ENCODE measurements at regions not wholly inside any gene's neighbourhood (a gene's known extent, or its start where the extent isn't known, plus 50 kb on each side); places are given as distances from the start of the nearest gene placed in this dataset.

- DNase-seq (ENCODE audit: low read depth in 2 of 2) = no peak
Measured at GRCh38 chr4:80145739-80146138, 51.6 kb upstream of the PRDM8 start.

DNA sequence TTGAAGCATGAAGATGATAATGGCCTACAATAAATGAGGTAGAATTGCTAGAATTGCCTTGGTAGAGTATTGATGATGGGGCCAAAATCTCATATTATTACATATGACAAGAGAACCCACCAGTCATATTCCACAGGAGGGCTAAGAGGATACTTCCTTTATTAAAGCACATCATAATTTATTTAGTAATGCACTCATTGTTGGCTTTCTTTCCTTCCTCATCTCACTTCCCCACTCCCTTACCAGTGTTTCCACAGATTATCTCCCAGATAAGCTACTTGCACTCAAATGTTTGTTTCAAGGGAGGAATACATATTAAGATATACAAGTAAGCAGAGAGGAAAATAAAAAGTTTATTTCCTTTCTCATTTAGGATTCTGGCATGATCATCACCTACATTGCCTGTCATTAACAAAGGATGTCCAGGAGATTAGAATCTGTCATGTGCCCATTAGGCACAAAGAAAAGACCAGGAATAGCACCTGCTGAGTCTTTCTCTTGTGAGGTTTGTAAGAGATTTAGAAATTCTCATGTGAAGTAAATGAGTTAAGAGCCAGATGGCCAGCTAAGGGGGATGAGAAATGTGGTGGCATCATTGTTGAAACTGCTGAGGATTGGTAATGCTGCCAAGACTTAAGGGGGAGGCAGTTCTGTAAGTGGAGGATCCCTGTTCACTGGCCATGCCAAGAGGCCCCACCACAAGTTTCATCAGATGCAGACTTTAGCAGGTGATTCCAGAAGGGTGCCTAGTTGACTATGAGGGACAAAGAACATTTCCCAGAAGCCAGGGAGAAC lies 52.4 kb upstream of the PRDM8 start:
- no peak for DNase-seq (ENCODE audit: low read depth in 2 of 2)

GRCh38 chr4:80143307-80143679 lies 54.0 kb upstream of the PRDM8 start:
- DNase-seq (ENCODE audit: low read depth in 2 of 2) = no peak

DNA sequence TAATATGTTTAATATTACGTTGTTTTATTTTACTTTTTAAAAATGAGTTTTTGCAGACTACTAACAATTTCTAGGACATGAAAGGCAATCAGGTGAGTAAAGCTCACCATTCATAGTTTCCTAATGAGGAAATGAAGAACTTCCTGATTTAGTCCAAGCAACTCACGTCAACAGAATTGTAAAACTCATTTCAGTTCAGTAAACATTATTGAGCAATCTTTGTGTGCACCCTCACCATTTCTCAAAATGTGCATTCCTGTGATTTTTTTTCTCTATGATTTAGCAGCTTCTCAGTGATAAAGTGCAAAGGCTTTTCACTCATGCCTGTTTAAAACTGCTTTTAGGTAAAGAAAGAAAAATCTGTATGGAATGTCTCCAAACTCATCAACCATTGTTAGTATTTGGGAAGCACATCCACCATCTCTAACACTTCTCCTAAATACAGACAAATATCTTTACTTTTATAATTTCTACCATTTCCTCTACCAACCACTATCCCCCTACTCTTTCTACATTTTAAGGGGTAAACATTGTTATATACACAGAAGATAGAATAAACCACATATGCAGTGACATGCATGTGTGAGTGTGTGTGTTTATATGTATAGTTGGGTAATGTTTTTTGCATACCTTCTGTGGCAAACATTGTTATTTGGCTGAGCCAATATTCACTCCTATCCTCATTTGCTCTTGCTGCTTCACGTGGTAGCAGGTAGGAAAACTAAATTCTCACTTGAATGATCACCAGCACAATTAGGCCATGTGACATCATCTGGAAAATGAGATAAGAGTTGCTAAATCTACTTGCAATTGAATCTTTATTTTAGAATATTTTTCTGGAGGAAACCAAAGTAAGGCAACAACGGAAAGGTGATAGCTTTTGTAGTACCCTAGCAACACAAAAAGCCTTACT lies 54.7 kb upstream of the PRDM8 start:
- DNase-seq (ENCODE audit: low read depth in 2 of 2) = no peak

GRCh38 chr4:80141543-80141942 lies 55.8 kb upstream of the PRDM8 start:
- no peak for DNase-seq (ENCODE audit: low read depth in 2 of 2)

DNA sequence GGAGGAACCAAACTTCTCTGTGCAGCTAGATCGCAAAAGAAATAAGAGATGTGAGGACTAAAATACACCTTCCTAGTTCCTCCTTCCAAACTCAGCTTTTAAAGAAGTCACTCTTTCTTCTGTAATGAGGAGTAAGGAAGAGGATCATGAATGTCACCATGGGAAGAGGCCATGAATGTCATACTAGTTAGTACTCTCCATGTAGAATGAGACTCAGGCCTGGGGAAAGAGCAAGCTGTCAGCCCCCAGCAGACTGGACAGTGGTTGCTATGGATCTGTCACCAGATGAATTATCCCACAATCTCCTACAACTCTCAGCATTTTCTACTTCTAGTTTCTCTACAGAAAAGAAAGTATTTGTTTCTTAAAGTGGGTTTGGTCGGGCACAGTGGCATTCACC lies 57.1 kb upstream of the PRDM8 start:
- DNase-seq (ENCODE audit: low read depth in 2 of 2) = no peak

DNA sequence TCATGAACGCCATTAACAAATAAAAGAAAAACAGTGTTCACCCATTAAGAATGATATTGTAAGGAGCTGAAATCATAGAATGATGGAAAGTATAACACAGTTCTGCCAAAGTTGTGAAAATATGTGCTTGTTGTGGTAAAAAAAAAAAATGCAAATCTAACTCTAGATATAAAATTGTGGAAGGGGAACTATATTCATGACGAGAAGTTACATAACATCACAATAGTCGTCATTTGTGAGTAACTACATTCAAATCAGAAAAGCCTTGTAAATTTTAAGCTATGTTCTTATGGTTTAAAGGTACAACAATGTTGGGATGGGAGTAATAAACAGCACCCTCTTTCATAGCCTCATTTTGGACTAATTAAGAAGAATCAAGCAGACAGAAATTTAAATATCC lies 57.6 kb upstream of the PRDM8 start:
- DNase-seq (ENCODE audit: low read depth in 2 of 2) = no peak

- DNase-seq (ENCODE audit: low read depth in 2 of 2) = peak; percentile 38 to 44
Measured at GRCh38 chr4:80138551-80139538, 58.5 kb upstream of the PRDM8 start.

GRCh38 chr4:80137631-80138030 lies 59.7 kb upstream of the PRDM8 start:
- DNase-seq (ENCODE audit: low read depth in 2 of 2) = no peak

DNA sequence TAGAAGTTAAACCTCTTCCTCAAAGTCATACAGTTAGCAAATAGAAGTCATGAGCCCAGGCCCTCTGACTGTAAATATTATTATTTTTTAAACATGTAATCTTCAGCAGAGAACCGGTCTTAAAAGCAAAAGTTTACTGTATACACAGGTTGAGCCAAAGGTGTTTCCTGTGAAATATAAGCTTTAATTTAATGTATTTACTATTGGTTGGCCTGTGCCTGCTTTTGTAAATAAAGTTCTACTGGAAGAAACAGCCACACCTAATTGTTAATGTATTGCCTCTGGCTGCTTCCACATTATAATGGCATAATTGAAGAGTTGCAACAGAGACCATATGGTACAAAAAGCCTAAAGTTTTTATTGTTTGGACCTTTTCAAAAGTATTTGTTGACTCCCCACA lies 61.0 kb upstream of the PRDM8 start:
- DNase-seq (ENCODE audit: low read depth in 2 of 2) = no peak

GRCh38 chr4:80135702-80136058 lies 61.6 kb upstream of the PRDM8 start:
- no peak for DNase-seq (ENCODE audit: low read depth in 2 of 2)

GRCh38 chr4:80134936-80135701 lies 62.1 kb upstream of the ANTXR2 start:
- DNase-seq (ENCODE audit: low read depth in 2 of 2) = no peak

DNA sequence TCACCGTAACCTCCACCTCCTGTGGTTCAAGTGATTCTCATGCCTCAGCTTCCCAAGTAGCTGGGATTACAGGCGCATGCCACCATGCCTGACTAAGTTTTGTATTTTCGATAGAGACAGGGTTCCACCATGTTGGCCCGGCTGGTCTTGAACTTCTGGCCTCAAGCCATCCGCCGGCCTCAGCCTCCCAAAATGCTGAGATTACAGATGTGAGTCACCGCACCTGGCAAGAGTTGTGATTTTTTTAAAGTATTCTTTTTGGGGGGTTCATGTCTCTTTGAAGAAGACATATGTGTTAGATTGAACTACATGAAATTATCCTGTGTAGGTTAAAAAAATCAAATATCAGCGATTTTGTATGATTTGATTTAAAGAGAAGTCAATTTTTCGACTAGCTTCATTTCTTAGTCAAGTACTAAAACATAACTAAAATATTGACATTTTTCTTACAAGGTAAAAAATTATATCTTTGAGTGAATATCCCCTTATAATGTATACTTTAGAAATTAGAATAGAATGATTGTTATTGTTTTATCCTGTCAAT lies 60.3 kb upstream of the ANTXR2 start:
- DNase-seq (ENCODE audit: low read depth in 2 of 2) = no peak

DNA sequence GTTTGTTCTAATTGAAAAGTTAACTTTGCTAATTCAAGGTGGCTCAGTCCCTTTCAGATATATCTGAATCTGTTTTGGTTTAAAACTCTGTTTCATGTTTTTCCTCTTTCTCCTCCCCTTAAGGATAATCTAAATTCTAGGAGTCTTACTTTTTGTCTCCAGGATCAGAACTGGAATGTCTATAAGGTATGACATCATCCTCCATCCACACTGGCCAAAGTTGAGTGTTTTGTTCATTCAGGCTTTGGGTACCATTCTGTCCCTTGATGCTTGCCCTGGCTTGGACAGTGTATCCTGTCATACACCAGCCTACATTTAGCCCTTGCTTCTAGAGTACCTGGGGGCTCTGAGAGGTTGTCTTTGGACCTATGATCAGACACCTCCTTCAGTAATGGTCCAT lies 56.8 kb upstream of the ANTXR2 start:
- DNase-seq (ENCODE audit: low read depth in 2 of 2) = no peak

DNA sequence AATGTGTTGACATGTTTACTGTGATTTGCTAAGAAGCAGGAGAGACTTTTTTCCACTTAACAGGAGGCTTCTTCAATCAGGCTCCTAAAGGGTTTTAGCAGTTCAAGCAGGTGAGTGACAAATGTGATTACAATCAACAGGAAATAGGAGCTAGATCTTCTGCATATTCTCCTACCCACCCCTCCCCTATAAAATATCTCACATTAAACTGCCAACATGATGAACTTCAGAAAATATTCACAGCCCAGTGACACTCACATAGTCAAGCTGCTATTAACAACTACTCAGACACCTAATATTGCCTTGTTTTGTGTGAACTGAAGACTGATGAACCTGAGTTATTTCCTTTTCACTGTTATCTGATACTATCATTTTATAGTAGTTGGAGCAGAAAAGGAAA lies 55.9 kb upstream of the ANTXR2 start:
- no peak for DNase-seq (ENCODE audit: low read depth in 2 of 2)

DNA sequence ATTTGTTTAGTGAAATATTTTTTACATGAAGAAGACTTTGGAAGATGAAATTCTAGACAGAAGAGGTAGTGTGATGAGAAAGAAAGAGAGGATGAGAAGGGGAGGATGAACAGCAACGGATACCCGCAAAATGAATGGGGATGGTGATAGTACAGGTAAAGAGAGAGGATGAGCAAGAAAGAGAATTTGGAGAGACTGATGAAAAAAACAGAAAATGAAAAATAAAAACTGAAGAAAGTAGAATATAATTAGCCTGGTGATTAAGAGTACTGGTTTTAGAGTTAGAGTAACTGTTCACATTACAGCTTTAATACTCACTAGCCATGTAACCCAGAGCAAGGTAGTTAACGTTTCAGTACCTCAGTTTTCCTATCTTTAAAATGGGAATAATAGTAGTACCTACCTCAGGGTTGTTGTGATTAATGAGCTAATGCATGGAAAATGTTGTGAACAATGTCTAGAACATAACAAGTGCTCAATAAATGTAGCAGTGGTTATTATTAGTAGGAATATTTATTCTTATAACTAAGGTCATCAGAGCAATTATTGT lies 54.9 kb upstream of the ANTXR2 start:
- no peak for DNase-seq (ENCODE audit: low read depth in 2 of 2)

DNA sequence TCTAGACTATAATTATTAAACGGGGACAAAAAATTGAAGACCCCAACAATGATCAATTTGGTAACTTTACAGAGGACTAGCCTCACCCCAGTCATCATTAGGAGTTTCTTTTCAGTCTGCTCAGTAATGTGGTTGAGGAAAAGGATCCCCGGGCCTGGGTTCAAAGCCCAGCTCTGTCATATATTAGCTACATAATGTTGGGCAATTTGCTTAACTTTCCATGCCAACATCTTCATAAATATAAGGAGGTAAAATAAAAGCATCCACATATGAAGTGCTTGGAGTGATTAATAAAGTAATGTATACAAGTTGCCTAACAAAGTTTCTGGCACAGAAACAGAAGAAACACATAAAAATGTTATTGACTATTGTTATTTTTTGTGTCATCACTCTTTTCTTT lies 53.4 kb upstream of the ANTXR2 start:
- DNase-seq (ENCODE audit: low read depth in 2 of 2) = no peak

DNA sequence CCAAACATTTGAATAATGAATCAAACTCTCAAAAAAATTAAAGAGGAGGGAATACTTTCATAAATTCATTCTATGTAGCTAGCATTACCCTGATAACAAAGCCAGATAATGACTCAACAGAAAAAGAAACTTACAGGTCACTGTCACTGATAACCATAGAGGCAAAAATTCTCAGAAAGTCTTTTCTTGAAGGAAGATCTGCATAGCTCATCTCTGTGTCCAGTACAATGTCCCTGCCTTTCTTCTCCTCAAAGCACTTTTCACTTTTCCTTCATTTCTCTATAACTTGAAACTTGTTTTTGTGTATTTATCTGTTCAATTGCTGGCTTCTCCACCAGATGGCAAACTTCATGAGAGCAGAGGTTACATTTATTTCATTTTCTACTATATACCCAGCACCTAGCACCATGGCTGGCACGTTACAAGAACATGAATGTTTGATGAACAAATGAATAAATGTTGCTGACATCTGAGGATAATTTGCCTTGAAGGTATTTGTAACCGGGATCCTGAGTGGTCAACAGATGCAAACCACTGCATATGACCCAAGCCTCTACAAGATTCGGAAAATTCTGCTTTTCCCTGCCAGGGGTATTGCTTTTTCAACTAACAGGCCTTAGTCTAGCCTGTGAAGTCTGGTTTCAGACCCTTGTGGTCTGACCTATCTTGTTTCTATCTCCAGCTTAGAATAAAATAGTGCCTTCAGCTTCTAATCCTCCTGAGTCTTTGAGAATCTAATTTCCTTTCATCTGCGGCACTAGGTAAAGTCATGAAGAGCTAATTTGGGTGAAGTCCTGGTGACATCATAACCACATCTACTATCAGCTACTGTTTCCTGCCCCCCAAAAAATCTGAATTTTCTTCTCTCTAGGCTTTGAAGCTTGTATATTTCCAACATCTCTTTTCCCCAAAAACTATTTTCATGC lies 52.5 kb upstream of the ANTXR2 start:
- DNase-seq (ENCODE audit: low read depth in 2 of 2) = peak in 1 of 2 experiments; percentile 21

Measured in fibroblast of skin of left quadriceps (primary cell).